AG10803 (cell line): ENCODE measurements at regions not wholly inside any gene's neighbourhood (a gene's known extent, or its start where the extent isn't known, plus 50 kb on each side); places are given as distances from the start of the nearest gene placed in this dataset.

Experiments
- DNase-seq: peaks from one replicate; pipeline ENCODE4 v3.0.0; 2010; ENCODE audit warnings: low read depth
- H3K4me3 ChIP-seq: 2 replicates; pipeline ENCODE4 v1.5.1; 2011; ENCODE audit warnings: mild to moderate bottlenecking, low read length, control low read depth
- TF ChIP-seq, protein P1 (sequence below): conservative IDR thresholded peaks from 2 replicates; pipeline ENCODE4 v1.5.1; 2011; ENCODE audit warnings: mild to moderate bottlenecking, low read length, control low read depth, inconsistent platforms

DNA sequence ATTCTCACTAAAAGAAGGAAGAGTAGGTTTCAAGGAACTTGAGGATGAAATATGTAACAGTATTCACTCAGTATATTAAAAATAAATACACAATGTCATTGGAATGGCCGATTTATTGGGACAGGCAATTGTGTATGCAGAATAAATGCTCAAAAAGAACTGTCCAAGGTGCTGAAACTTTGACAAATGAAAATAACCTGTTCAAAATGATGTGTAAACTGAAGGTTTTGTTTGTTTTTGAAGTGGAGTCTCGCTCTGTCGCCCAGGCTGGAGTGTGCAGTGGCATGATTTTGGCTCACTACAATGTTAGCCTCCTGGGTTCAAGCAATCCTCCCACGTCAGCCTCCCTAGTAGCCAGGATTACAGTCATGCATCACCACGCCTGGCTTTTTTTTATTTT lies 318.7 kb upstream of the RBFOX1 start:
- H3K4me3 ChIP-seq, result no peak overlapping the region
- TF ChIP-seq, protein P1, sequence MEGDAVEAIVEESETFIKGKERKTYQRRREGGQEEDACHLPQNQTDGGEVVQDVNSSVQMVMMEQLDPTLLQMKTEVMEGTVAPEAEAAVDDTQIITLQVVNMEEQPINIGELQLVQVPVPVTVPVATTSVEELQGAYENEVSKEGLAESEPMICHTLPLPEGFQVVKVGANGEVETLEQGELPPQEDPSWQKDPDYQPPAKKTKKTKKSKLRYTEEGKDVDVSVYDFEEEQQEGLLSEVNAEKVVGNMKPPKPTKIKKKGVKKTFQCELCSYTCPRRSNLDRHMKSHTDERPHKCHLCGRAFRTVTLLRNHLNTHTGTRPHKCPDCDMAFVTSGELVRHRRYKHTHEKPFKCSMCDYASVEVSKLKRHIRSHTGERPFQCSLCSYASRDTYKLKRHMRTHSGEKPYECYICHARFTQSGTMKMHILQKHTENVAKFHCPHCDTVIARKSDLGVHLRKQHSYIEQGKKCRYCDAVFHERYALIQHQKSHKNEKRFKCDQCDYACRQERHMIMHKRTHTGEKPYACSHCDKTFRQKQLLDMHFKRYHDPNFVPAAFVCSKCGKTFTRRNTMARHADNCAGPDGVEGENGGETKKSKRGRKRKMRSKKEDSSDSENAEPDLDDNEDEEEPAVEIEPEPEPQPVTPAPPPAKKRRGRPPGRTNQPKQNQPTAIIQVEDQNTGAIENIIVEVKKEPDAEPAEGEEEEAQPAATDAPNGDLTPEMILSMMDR, result no peak
- DNase-seq, result no peak

DNA sequence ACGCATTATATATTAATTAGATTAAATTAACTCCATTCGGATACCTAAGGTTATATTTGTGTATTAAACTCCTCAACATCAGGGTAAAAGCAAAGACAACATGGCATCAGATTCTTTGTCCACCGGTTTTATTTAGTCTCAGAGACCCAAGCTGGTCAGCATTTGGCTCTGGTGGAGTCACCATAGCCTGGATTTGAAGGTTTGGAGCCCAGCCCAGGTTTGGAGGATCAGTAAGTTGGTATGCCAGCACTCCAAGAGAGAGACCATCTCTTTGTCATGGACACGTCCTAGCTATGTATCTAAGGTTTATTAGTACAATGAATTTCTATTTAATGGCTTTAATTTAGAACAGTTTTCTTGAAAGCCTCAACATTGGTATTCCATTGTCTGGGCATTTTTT lies 328.4 kb upstream of the RBFOX1 start:
- TF ChIP-seq, protein P1, result no peak
- no peak for DNase-seq
- no peak overlapping the region for H3K4me3 ChIP-seq

DNA sequence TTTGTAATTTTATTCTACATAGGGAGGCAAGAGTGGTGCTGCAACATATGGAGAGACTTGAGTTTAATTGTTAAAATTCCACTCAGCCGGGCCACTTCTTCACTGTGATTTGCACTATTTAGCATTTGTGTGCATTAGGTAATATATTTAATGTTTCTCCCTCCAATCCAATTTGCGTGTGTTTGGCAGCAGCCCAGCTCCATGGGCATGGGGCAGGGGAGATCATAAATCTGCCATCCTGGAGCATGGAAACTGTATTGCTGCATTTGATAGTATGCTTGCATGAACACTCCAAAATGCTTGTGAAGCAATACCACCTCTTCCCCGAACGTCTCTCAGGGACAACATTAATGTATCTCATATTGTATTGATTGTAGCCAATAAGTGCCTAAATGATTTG lies 339.1 kb upstream of the RBFOX1 start:
- no peak overlapping the region for H3K4me3 ChIP-seq
- no peak for DNase-seq
- TF ChIP-seq, protein P1, result no peak

DNA sequence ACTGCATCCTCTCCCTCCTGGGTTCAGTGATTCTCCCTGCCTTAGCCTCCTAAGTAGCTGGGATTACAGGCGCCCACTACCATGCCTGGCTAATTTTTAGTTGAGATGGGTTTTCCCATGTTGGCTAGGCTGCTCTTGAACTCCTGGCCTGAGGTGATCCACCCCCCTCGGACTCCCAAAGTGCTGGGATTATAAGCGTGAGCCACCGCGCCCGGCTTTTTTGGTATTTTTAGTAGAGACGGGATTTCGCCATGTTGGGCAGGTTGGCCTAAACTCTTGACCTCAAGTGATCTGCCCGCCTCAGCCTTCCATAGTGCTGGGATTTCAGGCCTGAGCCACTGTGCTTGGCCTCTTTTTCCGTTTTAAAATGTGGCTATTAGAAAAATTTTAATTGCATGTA lies 343.8 kb upstream of the RBFOX1 start:
- H3K4me3 ChIP-seq, result no peak overlapping the region
- no peak for DNase-seq
- TF ChIP-seq, protein P1, result no peak

DNA sequence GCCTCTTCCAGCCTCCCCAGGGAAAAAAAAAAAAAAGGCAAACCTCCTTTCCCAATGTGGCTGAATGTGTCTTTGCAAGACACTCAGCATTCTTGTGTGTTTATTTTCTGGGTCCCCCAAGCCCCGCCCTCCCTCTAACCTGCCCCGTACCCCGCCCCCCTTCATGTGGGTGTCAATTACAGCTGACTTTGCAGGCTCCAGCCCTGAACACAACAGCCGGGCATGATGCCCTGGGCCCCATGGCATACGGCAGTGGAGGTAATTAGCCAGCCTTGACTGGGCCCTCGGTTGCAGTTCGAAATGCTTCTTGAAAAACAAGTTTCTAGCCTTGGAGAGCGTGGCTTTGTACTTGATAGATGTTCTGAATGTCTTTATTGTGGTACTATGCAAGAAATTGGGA lies 354.7 kb upstream of the RBFOX1 start:
- TF ChIP-seq, protein P1, result no peak
- DNase-seq, result no peak
- H3K4me3 ChIP-seq, result no peak overlapping the region

DNA sequence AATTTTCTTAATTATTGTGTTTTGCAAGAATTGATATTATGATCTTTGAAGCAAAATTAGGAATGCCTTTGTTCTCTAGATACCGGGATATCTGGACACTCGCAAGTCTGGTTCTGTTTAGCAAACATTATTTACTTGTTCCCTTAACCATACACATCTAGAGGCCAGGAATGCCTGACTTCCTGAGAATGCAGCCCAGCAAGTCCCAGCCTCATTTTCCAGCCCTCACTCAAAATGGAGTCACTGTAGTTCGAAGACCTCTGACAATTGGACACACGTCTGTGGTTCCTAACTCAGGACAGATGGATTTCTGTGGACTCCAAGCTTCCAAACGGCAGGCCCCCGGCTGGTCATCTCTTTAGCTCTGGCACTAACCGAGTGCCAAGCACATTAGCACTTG lies 355.4 kb upstream of the RBFOX1 start:
- TF ChIP-seq, protein P1, result no peak
- no peak overlapping the region for H3K4me3 ChIP-seq

DNA sequence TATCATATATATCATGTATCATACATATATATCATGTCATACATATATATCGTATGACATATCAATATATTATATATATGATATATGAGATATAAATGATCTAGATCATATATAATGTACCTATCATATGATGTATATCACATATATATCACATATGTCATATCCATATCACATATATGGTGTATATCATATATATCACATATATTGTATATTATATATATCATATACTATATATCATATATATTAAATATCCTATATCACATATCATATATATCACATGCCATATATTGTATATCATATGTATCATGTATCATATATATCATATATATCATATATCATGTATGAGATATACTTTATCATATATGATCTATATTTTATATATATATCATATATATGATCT lies 355.9 kb upstream of the RBFOX1 start:
- TF ChIP-seq, protein P1, result no peak
- H3K4me3 ChIP-seq, result no peak overlapping the region
- no peak for DNase-seq

More for the DNA sequence above, 355.4 kb upstream of the RBFOX1 start:
- no peak for DNase-seq
